ENCODE measurements at regions not wholly inside any gene's neighbourhood (a gene's known extent, or its start where the extent isn't known, plus 50 kb on each side); places are given as distances from the start of the nearest gene placed in this dataset.
"Not testable (repeated sequence)": the region's sequence is repeated elsewhere in the genome, so short reads cannot be mapped to it uniquely, and the experiment has no call there.

GRCh38 chr14:43755707-43756106 is 751.4 kb downstream of the FSCB start:
- DNase-seq (ENCODE audit: low spot score), result no peak
- in situ Hi-C loops (cut with MboI; ENCODE audit: low sequenced_read_pairs, unreplicated experiment), result no loop called here
- TF ChIP-seq CTCF (IDR thresholded peaks at IDR 0.05; ENCODE audit: borderline replicate concordance, control extremely low read depth, extremely low read depth, insufficient read depth, missing control alignments), result no peak

GRCh38 chr14:43754838-43755237 is 752.2 kb downstream of the FSCB start:
- in situ Hi-C loops (cut with MboI; ENCODE audit: low sequenced_read_pairs, unreplicated experiment), result no loop called here
- DNase-seq (ENCODE audit: low spot score), result no peak
- TF ChIP-seq CTCF (IDR thresholded peaks at IDR 0.05; ENCODE audit: borderline replicate concordance, control extremely low read depth, extremely low read depth, insufficient read depth, missing control alignments), result no peak

- DNase-seq (ENCODE audit: low spot score), result no peak
- in situ Hi-C loops (cut with MboI; ENCODE audit: low sequenced_read_pairs, unreplicated experiment), result no loop called here
Observed at GRCh38 chr14:43745746-43746145, 761.3 kb downstream of the FSCB start.

GRCh38 chr14:43735932-43736331 is 771.2 kb downstream of the FSCB start:
- DNase-seq (ENCODE audit: low spot score), result no peak
- no peak for TF ChIP-seq CTCF (IDR thresholded peaks at IDR 0.05; ENCODE audit: borderline replicate concordance, control extremely low read depth, extremely low read depth, insufficient read depth, missing control alignments)
- in situ Hi-C loops (cut with MboI; ENCODE audit: low sequenced_read_pairs, unreplicated experiment), result no loop called here

More at GRCh38 chr14:43745746-43746145, 761.3 kb downstream of the FSCB start:
- no peak for TF ChIP-seq CTCF (IDR thresholded peaks at IDR 0.05; ENCODE audit: borderline replicate concordance, control extremely low read depth, extremely low read depth, insufficient read depth, missing control alignments)

GRCh38 chr14:43729143-43729542 is 777.9 kb downstream of the FSCB start:
- DNase-seq (ENCODE audit: low spot score), result no peak
- no peak for TF ChIP-seq CTCF (IDR thresholded peaks at IDR 0.05; ENCODE audit: borderline replicate concordance, control extremely low read depth, extremely low read depth, insufficient read depth, missing control alignments)
- in situ Hi-C loops (cut with MboI; ENCODE audit: low sequenced_read_pairs, unreplicated experiment), result no loop called here

- in situ Hi-C loops (cut with MboI; ENCODE audit: low sequenced_read_pairs, unreplicated experiment), result no loop called here
- DNase-seq (ENCODE audit: low spot score), result no peak
- no peak for TF ChIP-seq CTCF (IDR thresholded peaks at IDR 0.05; ENCODE audit: borderline replicate concordance, control extremely low read depth, extremely low read depth, insufficient read depth, missing control alignments)
Observed at GRCh38 chr14:43706900-43707299, 800.2 kb downstream of the FSCB start.

GRCh38 chr14:43698561-43699284 is 808.4 kb downstream of the FSCB start:
- DNase-seq (ENCODE audit: low spot score); in situ Hi-C loops (cut with MboI; ENCODE audit: low sequenced_read_pairs, unreplicated experiment): not testable (repeated sequence)

Measured in GM13976 (cell line).